ENCODE measurements at regions not wholly inside any gene's neighbourhood (a gene's known extent, or its start where the extent isn't known, plus 50 kb on each side); places are given as distances from the start of the nearest gene placed in this dataset.

GRCh38 chr5:126234563-126235195, 188.5 kb upstream of the GRAMD2B start:
- TF ChIP-seq CTCF (IDR thresholded peaks at IDR 0.05 in 4 of 5, conservative IDR thresholded peaks at IDR 0.05 in 1 of 5) = no peak
- no peak for TF ChIP-seq POLR2A (IDR thresholded peaks at IDR 0.05)

Data from gastrocnemius medialis (tissue), 4 donors.